Islet precursor cell (in vitro differentiated cells): ENCODE measurements at regions not wholly inside any gene's neighbourhood (a gene's known extent, or its start where the extent isn't known, plus 50 kb on each side); places are given as distances from the start of the nearest gene placed in this dataset.

Experiments used
- DNase-seq: peaks from one replicate; pipeline ENCODE4 v3.0.0-alpha.2; 2018

GRCh38 chr4:110900213-110900769 lies 277.4 kb upstream of the PITX2 start:
- no peak for DNase-seq

- DNase-seq: no peak
Observed at GRCh38 chr4:110902500-110902899, 279.6 kb upstream of the PITX2 start.

- no peak for DNase-seq
Observed at GRCh38 chr4:110904435-110905065, 281.7 kb upstream of the PITX2 start.

- no peak for DNase-seq
Observed at GRCh38 chr4:110905367-110905766, 282.5 kb upstream of the PITX2 start.

- DNase-seq: no peak
Observed at GRCh38 chr4:110907801-110908313, 285.0 kb upstream of the PITX2 start.

- no peak for DNase-seq
Observed at GRCh38 chr4:110914791-110915190, 291.9 kb upstream of the PITX2 start.

GRCh38 chr4:110915301-110915700 lies 292.4 kb upstream of the PITX2 start:
- no peak for DNase-seq

- DNase-seq: no peak
Observed at GRCh38 chr4:110916505-110916904, 293.6 kb upstream of the PITX2 start.

- no peak for DNase-seq
Observed at GRCh38 chr4:110917835-110918234, 295.0 kb upstream of the PITX2 start.

GRCh38 chr4:110920990-110921389 lies 298.1 kb upstream of the PITX2 start:
- DNase-seq: no peak

- DNase-seq: no peak
Observed at GRCh38 chr4:110924761-110925160, 301.9 kb upstream of the PITX2 start.

GRCh38 chr4:110926841-110927400 lies 304.0 kb upstream of the PITX2 start:
- no peak for DNase-seq

- DNase-seq: no peak
Observed at GRCh38 chr4:110933341-110933740, 310.5 kb upstream of the PITX2 start.

- DNase-seq: no peak
Observed at GRCh38 chr4:110944501-110944900, 321.6 kb upstream of the PITX2 start.

- no peak for DNase-seq
Observed at GRCh38 chr4:110945600-110945999, 322.7 kb upstream of the PITX2 start.

GRCh38 chr4:110949542-110949941 lies 326.7 kb upstream of the PITX2 start:
- no peak for DNase-seq

GRCh38 chr4:110950731-110951130 lies 327.9 kb upstream of the PITX2 start:
- DNase-seq: no peak

GRCh38 chr4:110953191-110953590 lies 330.3 kb upstream of the PITX2 start:
- DNase-seq: no peak

GRCh38 chr4:110953898-110954297 lies 331.0 kb upstream of the PITX2 start:
- no peak for DNase-seq

GRCh38 chr4:110955748-110956147 lies 332.9 kb upstream of the PITX2 start:
- no peak for DNase-seq

GRCh38 chr4:110959041-110959643 lies 336.3 kb upstream of the PITX2 start:
- DNase-seq: no peak

GRCh38 chr4:110961066-110961465 lies 338.2 kb upstream of the PITX2 start:
- no peak for DNase-seq

GRCh38 chr4:110962616-110963015 lies 339.7 kb upstream of the PITX2 start:
- no peak for DNase-seq

- DNase-seq: no peak
Observed at GRCh38 chr4:110963662-110964280, 340.9 kb upstream of the PITX2 start.
